ENCODE measurements at regions not wholly inside any gene's neighbourhood (a gene's known extent, or its start where the extent isn't known, plus 50 kb on each side); places are given as distances from the start of the nearest gene placed in this dataset.
A peak's percentile ranks its signal among the peaks of the same experiment; 100 is the strongest.

GRCh38 chr22:44623771-44624510 lies 78.1 kb upstream of the PRR5 start (continued):
- TF ChIP-seq CTCF (IDR thresholded peaks at IDR 0.05 in 2 of 3, conservative IDR thresholded peaks at IDR 0.05 in 1 of 3; ENCODE audit: insufficient read depth in 2 of 3, low read depth in 1 of 3, low read length in 3 of 3) (peak; percentile 47 to 69 (median 51); a peak in 5 of 6 replicates), MAFK (IDR thresholded peaks at IDR 0.05; ENCODE audit: low read length) (no peak)

- no peaks in the 10 kb centered on the region for H3K79me2 ChIP-seq (ENCODE audit: control insufficient read depth, insufficient read depth, low read length)
- BruUV-seq (replicated peaks), result no TSS peak
- no peaks in the 10 kb centered on the region; the same call in 1 of the 2 replicates for H4K20me1 ChIP-seq (replicated peaks; ENCODE audit: control insufficient read depth, insufficient read depth, low read length)
- CTCF ChIA-PET (ENCODE audit: low intra/inter-chr PET ratio), result no interaction called here
- no peaks in the 10 kb centered on the region for H3K36me3 ChIP-seq (ENCODE audit: control insufficient read depth, insufficient read depth, low read length)
- no peak for ATAC-seq
- in situ Hi-C loops (cut with MboI) (loop anchor here (10.0 kb wide), 3 partner anchors 548 to 1228 kb away; no protein-coding TSS in a partner anchor), intact Hi-C loops (cut with micrococcal nuclease) (loop anchor here (10.0 kb wide), 3 partner anchors 538 to 738 kb away; no protein-coding TSS in a partner anchor)
- DNase-seq (ENCODE audit: extremely low read depth in 1 of 4, low spot score in 3 of 4), result no peak
- no peaks in the 10 kb centered on the region for H3K9me1 ChIP-seq (ENCODE audit: control insufficient read depth, insufficient read depth, low read length)
- POLR2A ChIA-PET, result interaction anchor here (1.0 kb wide), 1 partner anchor 13 kb away, joined by 5 read pairs; no protein-coding TSS in a partner anchor
- no peak for FAIRE-seq
- H3K27me3 ChIP-seq (ENCODE audit: control insufficient read depth in 2 of 2, insufficient read depth in 2 of 2, low read length in 2 of 2), result peaks cover 0 to 5% of the 10 kb centered on the region in 2 experiments; a peak in 2 of 5 replicates
- H3K4me2 ChIP-seq (ENCODE audit: insufficient read depth, low read length), result no peak overlapping the region
- no peak overlapping the region for H3K27ac ChIP-seq (ENCODE audit: extremely low read depth, low read depth, low read length)
- no peak overlapping the region for H2AFZ ChIP-seq (ENCODE audit: low read depth, low read length)
- peaks cover 0 to 20% of the 10 kb centered on the region in 2 experiments; a peak in 2 of 5 replicates for H3K4me1 ChIP-seq (replicated peaks in 1 of 2; ENCODE audit: control insufficient read depth in 2 of 2, insufficient read depth in 2 of 2, low read length in 2 of 2)
- no peak for TF ChIP-seq ATF6 (CRISPR knock-in tag; IDR thresholded peaks at IDR 0.05)
- no peak for TF ChIP-seq ZFP30 (CRISPR knock-in tag; IDR thresholded peaks at IDR 0.05; ENCODE audit: borderline replicate concordance)
- TF ChIP-seq TAF1 (IDR thresholded peaks at IDR 0.05; ENCODE audit: control insufficient read depth, extremely low read depth, insufficient read depth, low read length, severe bottlenecking), result no peak
- no peak for TF ChIP-seq FOXA3 (CRISPR knock-in tag; conservative IDR thresholded peaks at IDR 0.05 in 1 of 2, IDR thresholded peaks at IDR 0.05 in 1 of 2)
- TF ChIP-seq KAT8 (IDR thresholded peaks at IDR 0.05; ENCODE audit: low read depth), result no peak
- no peak for TF ChIP-seq SFPQ (IDR thresholded peaks at IDR 0.05; ENCODE audit: low read depth, low read length)
- 0 out of 2 replicates have a peak, but pooled peaks cover 2% of the 10 kb centered on the region for H3K9me3 ChIP-seq (replicated peaks; ENCODE audit: control insufficient read depth, insufficient read depth, low read depth, low read length)
- no peak overlapping the region for H3K9ac ChIP-seq (ENCODE audit: insufficient read depth in 1 of 2, low read depth in 2 of 2, low read length in 2 of 2)
- no peak overlapping the region for H3K4me3 ChIP-seq
- whole genome bisulfite sequencing (ENCODE audit: insufficient coverage, low coverage, missing lambda C conversion rate), result 0% methylated on average over 4 of the region's 11 CpGs
Measured at GRCh38 chr22:44622679-44623078, 79.3 kb upstream of the PRR5 start.

All from K562 (cell line).